ENCODE measurements at regions not wholly inside any gene's neighbourhood (a gene's known extent, or its start where the extent isn't known, plus 50 kb on each side); places are given as distances from the start of the nearest gene placed in this dataset.

GRCh38 chr2:67760995-67761394, 301.8 kb downstream of the C1D start:
- CTCF ChIA-PET, result no interaction called here
- no peak for ATAC-seq
- POLR2A ChIA-PET, result no interaction called here

GRCh38 chr2:67771380-67771779, 291.4 kb downstream of the C1D start:
- CTCF ChIA-PET, result no interaction called here
- RAD21 ChIA-PET (ENCODE audit: low non-redundant PET in 1 of 2, low total read pairs in 2 of 2, uncharacterized antibody in 2 of 2, unreplicated experiment in 2 of 2), result no interaction called here
- no peak overlapping the region for H3K4me2 ChIP-seq (ENCODE audit: low read length)
- H3K27me3 ChIP-seq (ENCODE audit: insufficient read depth, low read length), result peaks cover 26% of the 10 kb centered on the region
- no peaks in the 10 kb centered on the region for H4K20me1 ChIP-seq (ENCODE audit: insufficient read depth)
- H3K9ac ChIP-seq (ENCODE audit: low read length), result no peak overlapping the region
- intact Hi-C loops (cut with micrococcal nuclease), result no loop called here
- no peak overlapping the region for H3K27ac ChIP-seq (ENCODE audit: low read depth, low read length)
- H3K9me3 ChIP-seq (ENCODE audit: control insufficient read depth in 1 of 2, insufficient read depth in 1 of 2, low read depth in 1 of 2, low read length in 2 of 2), result no peaks in the 10 kb centered on the region
- H3K4me1 ChIP-seq (ENCODE audit: control insufficient read depth in 1 of 2, insufficient read depth in 2 of 2, low read length in 2 of 2), result no peaks in the 10 kb centered on the region
- no peak for ATAC-seq
- TF ChIP-seq ZFX (IDR thresholded peaks at IDR 0.05) (no peak), CEBPB (IDR thresholded peaks at IDR 0.05; ENCODE audit: low read depth) (no peak), ZBTB33 (IDR thresholded peaks at IDR 0.05; ENCODE audit: extremely low read depth, insufficient replicate concordance, low read length) (no peak), SRF (IDR thresholded peaks at IDR 0.05; ENCODE audit: low read depth) (no peak), ATF3 (IDR thresholded peaks at IDR 0.05) (no peak), SP1 (IDR thresholded peaks at IDR 0.05; ENCODE audit: low read depth) (no peak), CBX3 (IDR thresholded peaks at IDR 0.05; ENCODE audit: low read depth) (no peak), EZH2 (IDR thresholded peaks at IDR 0.05) (no peak), ELF1 (IDR thresholded peaks at IDR 0.05; ENCODE audit: borderline replicate concordance, low read depth) (no peak), REST (IDR thresholded peaks at IDR 0.05; ENCODE audit: low read depth) (no peak), FOSL1 (IDR thresholded peaks at IDR 0.05; ENCODE audit: low read depth) (no peak), POLR2AphosphoS5 (IDR thresholded peaks at IDR 0.05; ENCODE audit: low read depth, low read length) (no peak), SIN3A (IDR thresholded peaks at IDR 0.05; ENCODE audit: low read depth) (no peak)
- no peaks in the 10 kb centered on the region for H3K79me2 ChIP-seq (ENCODE audit: insufficient read depth, low read length)
- H3K9me2 ChIP-seq (ENCODE audit: insufficient read depth), result no peaks in the 10 kb centered on the region
- H2AFZ ChIP-seq (ENCODE audit: low read depth, low read length, poor library complexity, severe bottlenecking), result no peak overlapping the region
- POLR2A ChIA-PET, result no interaction called here
- DNase-seq (ENCODE audit: low read depth, low spot score), result no peak
- no peaks in the 10 kb centered on the region for H3K36me3 ChIP-seq (ENCODE audit: control insufficient read depth in 1 of 2, insufficient read depth in 2 of 2, low read length in 2 of 2)
- H3K4me3 ChIP-seq (replicated peaks in 1 of 2; ENCODE audit: low read depth in 1 of 2, low read length in 2 of 2), result no peak overlapping the region
- no TSS peak for BruUV-seq (replicated peaks)

More at GRCh38 chr2:67760995-67761394, 301.8 kb downstream of the C1D start:
- H3K27me3 ChIP-seq (ENCODE audit: insufficient read depth, low read length), result peaks cover 13% of the 10 kb centered on the region
- H3K4me3 ChIP-seq (replicated peaks in 1 of 2; ENCODE audit: low read depth in 1 of 2, low read length in 2 of 2), result no peak overlapping the region
- TF ChIP-seq EZH2 (IDR thresholded peaks at IDR 0.05) (no peak), CEBPB (IDR thresholded peaks at IDR 0.05; ENCODE audit: low read depth) (no peak), CBX3 (IDR thresholded peaks at IDR 0.05; ENCODE audit: low read depth) (no peak), SIN3A (IDR thresholded peaks at IDR 0.05; ENCODE audit: low read depth) (no peak), SP1 (IDR thresholded peaks at IDR 0.05; ENCODE audit: low read depth) (no peak), SRF (IDR thresholded peaks at IDR 0.05; ENCODE audit: low read depth) (no peak), EZH2phosphoT487 (IDR thresholded peaks at IDR 0.05; ENCODE audit: borderline replicate concordance) (no peak)
- H3K9ac ChIP-seq (ENCODE audit: low read length), result no peak overlapping the region
- H4K20me1 ChIP-seq (ENCODE audit: insufficient read depth), result no peaks in the 10 kb centered on the region
- DNase-seq (ENCODE audit: low read depth, low spot score), result no peak
- H3K4me1 ChIP-seq (ENCODE audit: control insufficient read depth in 1 of 2, insufficient read depth in 2 of 2, low read length in 2 of 2), result no peaks in the 10 kb centered on the region
- H3K9me3 ChIP-seq (ENCODE audit: control insufficient read depth in 1 of 2, insufficient read depth in 1 of 2, low read depth in 1 of 2, low read length in 2 of 2), result no peaks in the 10 kb centered on the region
- BruUV-seq (replicated peaks), result no TSS peak
- intact Hi-C loops (cut with micrococcal nuclease), result no loop called here
- H3K36me3 ChIP-seq (ENCODE audit: control insufficient read depth in 1 of 2, insufficient read depth in 2 of 2, low read length in 2 of 2), result no peaks in the 10 kb centered on the region
- no peak overlapping the region for H2AFZ ChIP-seq (ENCODE audit: low read depth, low read length, poor library complexity, severe bottlenecking)
- no peak overlapping the region for H3K4me2 ChIP-seq (ENCODE audit: low read length)
- H3K27ac ChIP-seq (ENCODE audit: low read depth, low read length), result no peak overlapping the region
- H3K79me2 ChIP-seq (ENCODE audit: insufficient read depth, low read length), result no peaks in the 10 kb centered on the region
- no peaks in the 10 kb centered on the region; the same call in 1 of the 2 replicates for H3K9me2 ChIP-seq (ENCODE audit: insufficient read depth)
- RAD21 ChIA-PET (ENCODE audit: low non-redundant PET in 1 of 2, low total read pairs in 2 of 2, uncharacterized antibody in 2 of 2, unreplicated experiment in 2 of 2), result no interaction called here

Measured in HCT116 (cell line).